Hepatocyte (in vitro differentiated cells): ENCODE measurements at regions not wholly inside any gene's neighbourhood (a gene's known extent, or its start where the extent isn't known, plus 50 kb on each side); places are given as distances from the start of the nearest gene placed in this dataset.

Experiments
- EZH2phosphoT487 ChIP-seq: fragments of 200-600 bp; sonication (generic); IDR thresholded peaks from one replicate; pipeline ENCODE4 v1.6.1; 2018; ENCODE audit warnings: antibody characterized with exemption, mild to moderate bottlenecking, low read depth, moderate library complexity; ENCODE audit not compliant: unreplicated experiment, severe bottlenecking
- TF ChIP-seq, protein P1 (sequence below): fragments of 200-600 bp; sonication (generic); IDR thresholded peaks from 2 replicates; pipeline ENCODE4 v1.5.1; 2016; ENCODE audit warnings: antibody characterized with exemption, mild to moderate bottlenecking; ENCODE audit not compliant: poor library complexity

DNA sequence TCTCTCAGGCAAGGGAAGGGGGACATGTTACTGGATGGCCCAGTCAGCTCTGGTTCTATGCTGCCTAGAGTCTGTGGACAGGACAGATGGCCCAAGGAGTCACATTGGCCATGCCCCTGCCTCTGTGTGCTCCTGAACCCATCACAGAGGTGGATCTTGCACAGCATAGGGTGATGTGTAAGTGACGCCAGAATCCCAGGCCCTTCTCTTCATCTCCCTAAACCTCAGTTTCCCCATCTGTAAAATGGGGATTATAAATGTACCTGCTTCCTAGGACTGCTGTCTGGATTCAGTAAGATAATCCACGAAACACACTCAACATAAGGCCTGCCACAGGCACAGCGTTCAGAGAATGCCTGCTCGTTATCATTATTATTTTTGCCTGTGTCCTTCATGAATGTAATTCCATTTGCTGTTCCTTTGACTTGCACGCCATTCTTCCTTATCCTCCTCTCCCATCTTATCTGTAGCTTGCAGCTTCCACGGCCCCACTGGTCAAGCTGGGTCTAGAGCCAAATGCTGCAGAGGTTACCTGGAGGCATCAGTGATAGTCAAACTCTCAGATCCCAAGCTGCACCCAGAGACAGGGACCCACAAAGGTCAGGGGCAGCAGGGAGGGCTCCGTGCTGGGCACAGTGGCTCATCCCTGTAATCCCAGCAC, 207.0 kb downstream of the MN1 start:
- TF ChIP-seq, protein P1, sequence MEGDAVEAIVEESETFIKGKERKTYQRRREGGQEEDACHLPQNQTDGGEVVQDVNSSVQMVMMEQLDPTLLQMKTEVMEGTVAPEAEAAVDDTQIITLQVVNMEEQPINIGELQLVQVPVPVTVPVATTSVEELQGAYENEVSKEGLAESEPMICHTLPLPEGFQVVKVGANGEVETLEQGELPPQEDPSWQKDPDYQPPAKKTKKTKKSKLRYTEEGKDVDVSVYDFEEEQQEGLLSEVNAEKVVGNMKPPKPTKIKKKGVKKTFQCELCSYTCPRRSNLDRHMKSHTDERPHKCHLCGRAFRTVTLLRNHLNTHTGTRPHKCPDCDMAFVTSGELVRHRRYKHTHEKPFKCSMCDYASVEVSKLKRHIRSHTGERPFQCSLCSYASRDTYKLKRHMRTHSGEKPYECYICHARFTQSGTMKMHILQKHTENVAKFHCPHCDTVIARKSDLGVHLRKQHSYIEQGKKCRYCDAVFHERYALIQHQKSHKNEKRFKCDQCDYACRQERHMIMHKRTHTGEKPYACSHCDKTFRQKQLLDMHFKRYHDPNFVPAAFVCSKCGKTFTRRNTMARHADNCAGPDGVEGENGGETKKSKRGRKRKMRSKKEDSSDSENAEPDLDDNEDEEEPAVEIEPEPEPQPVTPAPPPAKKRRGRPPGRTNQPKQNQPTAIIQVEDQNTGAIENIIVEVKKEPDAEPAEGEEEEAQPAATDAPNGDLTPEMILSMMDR, result no peak
- TF ChIP-seq EZH2phosphoT487, result no peak
